ENCODE measurements at regions not wholly inside any gene's neighbourhood (a gene's known extent, or its start where the extent isn't known, plus 50 kb on each side); places are given as distances from the start of the nearest gene placed in this dataset.
"Not testable (repeated sequence)": the region's sequence is repeated elsewhere in the genome, so short reads cannot be mapped to it uniquely, and the experiment has no call there.

DNA sequence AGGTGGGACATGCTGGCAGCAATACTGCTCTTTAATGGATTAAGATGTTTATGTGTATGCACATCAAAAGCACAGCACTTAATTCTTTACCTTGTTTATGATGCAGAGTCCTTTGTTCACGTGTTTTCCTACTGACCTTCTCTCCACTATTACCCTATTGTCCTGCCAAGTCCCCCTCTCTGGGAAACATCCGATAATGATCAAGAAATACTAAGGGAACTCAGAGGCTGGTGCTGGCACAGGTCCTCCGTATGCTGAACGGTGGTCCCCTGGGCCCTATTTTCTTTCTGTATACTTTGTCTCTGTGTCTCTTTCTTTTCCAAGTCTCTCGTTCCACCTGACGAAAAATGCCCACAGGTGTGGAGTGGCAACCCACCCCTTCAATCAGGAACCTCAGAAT, 84.0 kb upstream of the ALDH3B2 start:
- H3K27ac ChIP-seq; H3K27me3 ChIP-seq (ENCODE audit: control insufficient read depth, insufficient read depth, low read length); H3K9ac ChIP-seq; H3K4me1 ChIP-seq; H3K9me3 ChIP-seq (ENCODE audit: control insufficient read depth, low read length); H3K4me3 ChIP-seq (ENCODE audit: low read depth, low read length); H2AFZ ChIP-seq; H3K4me2 ChIP-seq (ENCODE audit: low read length); H3K79me2 ChIP-seq; H3K36me3 ChIP-seq (ENCODE audit: control insufficient read depth, insufficient read depth, low read length): not testable (repeated sequence)

DNA sequence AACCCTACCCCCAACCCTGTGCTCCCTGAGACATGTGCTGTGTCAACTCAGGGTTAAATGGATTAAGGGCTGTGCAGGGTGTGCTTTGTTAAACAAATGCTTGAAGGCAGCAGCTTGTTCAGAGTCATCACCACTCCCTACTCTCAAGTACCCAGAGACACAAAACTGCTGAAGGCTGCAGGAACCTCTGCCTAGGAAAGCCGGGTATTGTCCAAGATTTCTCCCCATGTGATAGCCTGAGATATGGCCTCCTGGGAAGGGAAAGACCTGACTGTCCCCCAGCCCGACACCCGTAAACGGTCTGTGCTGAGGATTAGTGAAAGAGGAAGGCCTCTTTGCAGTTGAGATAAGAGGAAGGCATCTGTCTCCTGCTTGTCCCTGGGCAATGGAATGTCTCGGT, 83.6 kb upstream of the ALDH3B2 start:
- H3K9ac ChIP-seq; H3K4me1 ChIP-seq; H3K4me2 ChIP-seq (ENCODE audit: low read length); H3K36me3 ChIP-seq (ENCODE audit: control insufficient read depth, insufficient read depth, low read length); H3K4me3 ChIP-seq (ENCODE audit: low read depth, low read length); H2AFZ ChIP-seq; H3K79me2 ChIP-seq; H3K9me3 ChIP-seq (ENCODE audit: control insufficient read depth, low read length); H3K27ac ChIP-seq; H3K27me3 ChIP-seq (ENCODE audit: control insufficient read depth, insufficient read depth, low read length): not testable (repeated sequence)

DNA sequence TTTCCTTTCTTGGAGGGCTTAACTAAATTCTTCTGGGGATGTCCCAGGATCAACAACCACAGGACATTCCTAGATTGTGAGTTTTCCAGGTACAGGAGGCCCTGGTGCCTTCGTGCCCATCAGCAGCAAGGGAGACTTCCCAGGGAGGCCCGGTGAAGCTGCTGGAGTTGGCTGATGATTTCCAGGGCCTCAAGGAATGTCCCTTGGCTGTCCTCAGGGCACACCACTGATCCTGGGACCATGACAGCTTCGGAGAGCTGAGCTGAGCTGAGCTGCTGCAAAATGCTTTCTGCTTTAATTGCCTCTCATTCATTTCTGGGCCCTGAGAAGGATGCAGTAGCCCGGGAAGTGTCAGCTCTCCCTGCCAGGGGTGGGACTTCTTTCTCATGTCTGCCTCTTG, 79.4 kb upstream of the ALDH3B2 start:
- not testable (repeated sequence) for H3K27ac ChIP-seq; H3K79me2 ChIP-seq; H3K4me3 ChIP-seq (ENCODE audit: low read depth, low read length); H3K4me1 ChIP-seq; H2AFZ ChIP-seq; H3K27me3 ChIP-seq (ENCODE audit: control insufficient read depth, insufficient read depth, low read length); H3K9me3 ChIP-seq (ENCODE audit: control insufficient read depth, low read length); H3K9ac ChIP-seq; H3K36me3 ChIP-seq (ENCODE audit: control insufficient read depth, insufficient read depth, low read length); H3K4me2 ChIP-seq (ENCODE audit: low read length)

DNA sequence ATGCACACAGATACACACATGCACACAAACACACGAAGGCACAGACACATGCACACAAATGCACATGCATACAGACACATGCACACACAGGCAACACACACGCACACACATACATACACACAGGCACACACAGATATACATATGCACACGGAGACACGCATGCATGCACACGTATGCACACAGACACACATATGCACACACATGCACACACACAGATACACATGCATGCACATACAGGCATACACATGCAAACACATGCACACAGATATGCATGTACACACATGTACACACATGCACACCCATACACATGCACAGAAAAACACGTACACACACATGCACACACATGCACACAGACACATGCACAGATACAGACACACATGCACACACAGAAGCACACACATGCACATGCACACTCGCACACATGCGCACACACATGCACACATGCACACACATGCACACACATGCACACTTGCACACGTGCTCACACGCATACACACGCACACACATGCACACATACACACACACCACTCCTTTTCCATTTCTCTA, 70.8 kb upstream of the ALDH3B2 start:
- Histone ChIP-seq H3K27ac (no peak overlapping the region), H3K27me3 (ENCODE audit: control insufficient read depth, insufficient read depth, low read length) (no peaks in the 10 kb centered on the region), H3K4me3 (ENCODE audit: low read depth, low read length) (no peak overlapping the region)

DNA sequence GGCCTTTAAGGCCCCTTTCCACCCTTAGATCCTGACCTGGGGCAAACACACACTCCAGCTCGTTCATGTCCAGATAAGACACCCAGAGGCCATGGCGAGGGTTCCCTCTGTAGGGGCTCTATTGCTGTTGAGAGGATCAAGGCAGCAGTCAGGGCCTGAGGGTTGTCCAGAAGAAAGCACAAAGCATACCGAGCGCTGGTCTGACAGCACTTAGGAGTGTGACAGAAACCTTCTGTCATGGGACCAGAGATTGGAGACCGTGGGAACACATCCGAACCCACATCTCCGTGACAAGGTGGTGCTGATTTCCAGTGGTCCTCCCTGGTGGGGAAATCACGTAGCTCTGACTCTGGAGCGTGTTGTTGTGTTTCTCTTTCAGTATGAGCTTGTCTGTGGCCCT, 69.8 kb upstream of the ALDH3B2 start:
- H3K9ac ChIP-seq; H2AFZ ChIP-seq; H3K27me3 ChIP-seq (ENCODE audit: control insufficient read depth, insufficient read depth, low read length); H3K4me1 ChIP-seq; H3K9me3 ChIP-seq (ENCODE audit: control insufficient read depth, low read length); H3K27ac ChIP-seq; H3K79me2 ChIP-seq; H3K4me2 ChIP-seq (ENCODE audit: low read length); H3K4me3 ChIP-seq (ENCODE audit: low read depth, low read length); H3K36me3 ChIP-seq (ENCODE audit: control insufficient read depth, insufficient read depth, low read length): not testable (repeated sequence)

More for the DNA sequence above, 70.8 kb upstream of the ALDH3B2 start:
- Histone ChIP-seq H3K9ac (no peak overlapping the region), H2AFZ (no peak overlapping the region), H3K36me3 (ENCODE audit: control insufficient read depth, insufficient read depth, low read length) (no peaks in the 10 kb centered on the region), H3K79me2 (no peaks in the 10 kb centered on the region), H3K4me2 (ENCODE audit: low read length) (no peak overlapping the region), H3K9me3 (ENCODE audit: control insufficient read depth, low read length) (no peaks in the 10 kb centered on the region), H3K4me1 (no peaks in the 10 kb centered on the region)
- TF ChIP-seq, protein P1, sequence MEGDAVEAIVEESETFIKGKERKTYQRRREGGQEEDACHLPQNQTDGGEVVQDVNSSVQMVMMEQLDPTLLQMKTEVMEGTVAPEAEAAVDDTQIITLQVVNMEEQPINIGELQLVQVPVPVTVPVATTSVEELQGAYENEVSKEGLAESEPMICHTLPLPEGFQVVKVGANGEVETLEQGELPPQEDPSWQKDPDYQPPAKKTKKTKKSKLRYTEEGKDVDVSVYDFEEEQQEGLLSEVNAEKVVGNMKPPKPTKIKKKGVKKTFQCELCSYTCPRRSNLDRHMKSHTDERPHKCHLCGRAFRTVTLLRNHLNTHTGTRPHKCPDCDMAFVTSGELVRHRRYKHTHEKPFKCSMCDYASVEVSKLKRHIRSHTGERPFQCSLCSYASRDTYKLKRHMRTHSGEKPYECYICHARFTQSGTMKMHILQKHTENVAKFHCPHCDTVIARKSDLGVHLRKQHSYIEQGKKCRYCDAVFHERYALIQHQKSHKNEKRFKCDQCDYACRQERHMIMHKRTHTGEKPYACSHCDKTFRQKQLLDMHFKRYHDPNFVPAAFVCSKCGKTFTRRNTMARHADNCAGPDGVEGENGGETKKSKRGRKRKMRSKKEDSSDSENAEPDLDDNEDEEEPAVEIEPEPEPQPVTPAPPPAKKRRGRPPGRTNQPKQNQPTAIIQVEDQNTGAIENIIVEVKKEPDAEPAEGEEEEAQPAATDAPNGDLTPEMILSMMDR (IDR thresholded peaks at IDR 0.05) = no peak

DNA sequence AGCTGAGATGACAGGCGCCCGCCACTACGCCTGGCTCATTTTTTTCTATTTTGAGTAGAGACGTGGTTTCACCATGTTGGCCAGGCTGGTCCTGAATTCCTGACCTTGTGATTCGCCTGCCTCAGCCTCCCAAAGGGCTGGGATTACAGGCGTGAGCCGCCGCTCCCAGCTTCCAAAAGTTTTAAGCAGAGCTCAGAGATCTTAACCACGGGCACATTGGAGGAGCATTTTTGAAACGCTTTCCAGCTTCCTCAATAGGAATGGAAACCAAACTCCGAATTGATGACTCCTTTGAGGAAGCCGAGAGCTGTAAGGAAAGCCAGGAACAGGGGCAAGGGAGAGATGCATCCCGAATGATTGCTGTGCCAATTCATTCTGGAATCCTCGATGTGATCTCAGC, 63.8 kb upstream of the ALDH3B2 start:
- not testable (repeated sequence) for H3K36me3 ChIP-seq (ENCODE audit: control insufficient read depth, insufficient read depth, low read length); H3K4me3 ChIP-seq (ENCODE audit: low read depth, low read length); H3K9me3 ChIP-seq (ENCODE audit: control insufficient read depth, low read length); H3K27ac ChIP-seq; H3K4me2 ChIP-seq (ENCODE audit: low read length); H2AFZ ChIP-seq; H3K27me3 ChIP-seq (ENCODE audit: control insufficient read depth, insufficient read depth, low read length); H3K9ac ChIP-seq; H3K79me2 ChIP-seq; H3K4me1 ChIP-seq

DNA sequence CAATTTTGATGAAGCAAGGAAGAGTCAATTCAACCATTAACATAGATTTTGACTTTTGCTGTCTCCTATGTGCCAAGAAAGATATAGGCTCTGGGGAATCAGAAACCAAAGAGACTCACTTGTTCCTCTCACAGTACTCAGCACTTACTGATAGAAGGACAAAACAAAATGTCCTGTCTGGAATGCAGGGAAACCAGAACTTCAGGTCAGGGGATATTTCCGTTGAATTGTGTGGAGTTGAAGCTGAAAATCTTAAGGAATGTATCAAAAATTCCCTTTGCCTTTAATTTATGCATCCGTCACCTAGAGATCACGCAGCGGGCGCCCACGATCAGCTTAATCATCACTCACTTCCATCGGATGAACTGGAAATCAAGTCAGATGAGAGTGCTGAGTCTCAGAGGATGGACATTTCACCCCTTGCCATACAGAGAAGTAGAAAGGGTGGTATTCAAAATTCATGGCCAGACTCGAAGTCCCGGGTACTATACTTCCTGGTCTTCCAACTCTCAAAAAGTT, 63.2 kb upstream of the ALDH3B2 start:
- not testable (repeated sequence) for H3K4me1 ChIP-seq; H3K9ac ChIP-seq; H3K27ac ChIP-seq; H3K9me3 ChIP-seq (ENCODE audit: control insufficient read depth, low read length); H3K4me2 ChIP-seq (ENCODE audit: low read length); H3K79me2 ChIP-seq; H3K27me3 ChIP-seq (ENCODE audit: control insufficient read depth, insufficient read depth, low read length); H2AFZ ChIP-seq; H3K36me3 ChIP-seq (ENCODE audit: control insufficient read depth, insufficient read depth, low read length); H3K4me3 ChIP-seq (ENCODE audit: low read depth, low read length)

Data from parathyroid adenoma (tissue), 2 donors.